ENCODE measurements at regions not wholly inside any gene's neighbourhood (a gene's known extent, or its start where the extent isn't known, plus 50 kb on each side); places are given as distances from the start of the nearest gene placed in this dataset.

GRCh38 chr14:100674897-100675619 is 51.6 kb upstream of the DLK1 start:
- DNase-seq (ENCODE audit: low spot score), result no peak

- DNase-seq (ENCODE audit: low spot score), result no peak
Measured at GRCh38 chr14:100675699-100676684, 50.7 kb upstream of the DLK1 start.

All from NAMALWA (cell line).